Stimulated activated CD8-positive, alpha-beta memory T cell treated with anti-CD3 and anti-CD28 coated beads, Interleukin-4, amount 100 ng/mL, for 24 hours (primary cell): ENCODE measurements at regions not wholly inside any gene's neighbourhood (a gene's known extent, or its start where the extent isn't known, plus 50 kb on each side); places are given as distances from the start of the nearest gene placed in this dataset.
"Not testable (repeated sequence)": the region's sequence is repeated elsewhere in the genome, so short reads cannot be mapped to it uniquely, and the experiment has no call there.

Experiments used
- DNase-seq: peaks from one replicate; pipeline ENCODE4 v3.0.0-alpha.2; 2020; ENCODE audit warnings: low read depth

DNA sequence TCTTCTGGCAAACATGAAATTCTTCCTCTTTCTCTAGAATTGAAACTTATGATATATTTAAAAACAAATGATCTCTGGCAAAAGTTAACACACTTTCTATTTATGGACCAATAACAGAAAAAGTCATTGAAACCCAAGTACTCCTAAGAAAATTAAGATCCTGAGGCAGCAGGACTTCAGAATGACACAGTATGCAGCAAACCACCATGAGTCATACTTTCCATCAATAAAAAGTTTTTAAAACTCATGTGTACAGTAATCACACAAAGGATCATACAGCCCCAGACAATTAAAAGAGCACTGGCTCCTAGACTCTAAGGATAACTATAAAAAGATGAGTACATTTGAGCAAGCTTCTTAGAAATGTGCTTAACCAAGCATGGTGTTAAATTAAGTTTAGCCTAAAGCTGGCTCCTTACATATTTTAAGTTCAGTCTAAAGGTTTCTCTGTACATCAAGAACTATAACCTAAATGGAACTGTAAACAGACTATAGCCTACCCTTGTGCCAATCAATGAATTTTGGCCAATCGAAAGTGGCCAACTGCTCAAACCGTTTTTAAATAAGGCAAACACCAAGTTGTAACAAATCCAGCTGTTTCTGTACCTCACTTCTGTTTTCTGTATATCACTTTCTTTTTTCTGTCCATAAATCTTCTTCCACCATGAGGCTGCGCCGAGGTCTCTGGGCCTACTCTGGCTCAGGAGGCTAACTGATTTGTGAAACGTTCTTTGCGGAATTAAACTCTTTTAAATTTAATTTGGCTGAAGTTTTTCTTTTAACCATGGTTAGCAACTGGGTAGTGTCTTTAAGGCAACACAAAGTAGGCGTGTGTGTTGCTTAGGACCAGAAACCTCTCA lies 232.1 kb upstream of the PIK3R1 start:
- no peak for DNase-seq

DNA sequence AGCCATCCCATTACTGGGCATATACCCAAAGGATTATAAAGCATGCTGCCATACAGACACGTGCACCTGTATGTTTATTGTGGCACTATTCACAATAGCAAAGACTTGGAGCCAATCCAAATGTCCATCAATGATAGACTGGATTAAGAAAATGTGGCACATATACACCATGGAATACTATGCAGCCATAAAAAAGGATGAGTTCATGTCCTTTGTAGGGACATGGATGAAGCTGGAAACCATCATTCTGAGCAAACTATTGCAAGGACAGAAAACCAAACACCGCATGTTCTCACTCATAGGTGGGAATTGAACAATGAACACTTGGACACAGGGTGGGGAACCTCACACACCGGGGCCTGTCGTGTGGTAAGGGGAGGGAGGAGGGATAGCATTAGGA lies 233.4 kb upstream of the PIK3R1 start:
- DNase-seq, result not testable (repeated sequence)

DNA sequence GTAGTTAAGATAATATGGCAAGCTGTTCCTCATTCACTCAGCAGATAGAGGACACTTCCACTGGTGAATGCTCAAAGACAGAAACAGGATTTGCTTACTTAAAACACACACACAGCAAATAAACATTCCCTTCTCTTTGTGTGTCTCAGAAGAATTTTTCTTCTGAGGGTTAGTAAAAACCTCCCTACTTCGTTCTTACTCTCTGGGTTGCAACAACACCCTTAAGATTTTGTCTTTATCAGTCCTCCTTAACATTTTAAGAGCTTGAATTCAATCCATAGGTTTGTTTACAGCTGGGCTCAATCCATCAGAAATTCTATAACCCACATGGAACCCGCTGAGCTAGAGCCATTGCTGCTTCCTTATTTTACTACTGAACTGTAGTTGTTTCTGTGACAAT lies 237.4 kb upstream of the PIK3R1 start:
- DNase-seq, result no peak

DNA sequence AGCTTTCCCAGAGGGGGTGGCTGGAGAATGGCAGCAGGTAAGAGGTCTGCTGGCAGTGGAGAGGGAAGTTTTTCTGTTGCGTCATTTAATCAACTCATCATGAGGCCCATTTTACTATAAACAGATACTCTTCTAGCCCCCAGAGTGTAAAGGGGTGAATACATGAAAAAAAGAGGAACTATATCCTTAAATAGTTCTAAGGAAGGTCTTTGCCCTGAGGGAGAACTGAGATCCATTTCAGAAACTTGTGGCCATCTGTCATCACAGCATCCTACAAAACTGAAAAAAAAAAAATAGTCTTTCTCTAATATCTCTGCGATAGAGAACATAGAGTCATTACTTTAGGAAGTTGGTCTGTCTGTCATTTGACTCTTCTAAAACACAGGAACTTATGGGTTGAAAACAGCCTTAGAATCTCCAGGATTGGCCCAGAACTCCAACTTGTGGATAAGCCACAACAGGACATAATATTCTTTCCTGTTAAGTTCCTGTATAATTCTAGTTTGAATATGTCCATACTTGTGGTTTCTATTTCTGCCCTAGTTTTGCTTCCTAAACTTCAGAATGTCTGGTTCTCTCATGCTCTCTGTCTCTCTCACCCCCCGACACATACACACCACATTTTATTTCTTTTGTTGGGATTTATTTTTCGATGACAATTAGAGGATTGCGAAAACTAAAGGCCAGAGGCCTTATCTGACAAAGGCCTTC lies 238.5 kb upstream of the PIK3R1 start:
- no peak for DNase-seq

DNA sequence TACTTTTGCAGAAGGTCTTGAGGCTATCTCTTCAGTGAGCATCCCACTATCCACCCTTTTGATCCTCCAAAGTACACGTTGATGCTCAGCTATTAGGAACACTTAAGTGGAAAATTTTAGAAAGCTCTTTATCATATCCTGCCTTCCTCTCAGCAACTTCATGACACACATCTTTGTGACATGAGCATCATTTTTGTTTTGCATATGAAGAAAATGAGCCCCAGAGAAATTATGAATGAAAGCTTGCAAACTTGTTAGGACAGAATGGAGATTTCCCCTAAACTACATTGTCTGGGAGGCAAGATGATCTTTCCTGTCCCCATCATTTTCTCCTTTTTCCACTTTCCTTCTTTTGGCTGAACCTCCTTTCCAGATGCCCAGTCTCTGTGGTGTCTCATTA lies 239.4 kb upstream of the PIK3R1 start:
- no peak for DNase-seq

DNA sequence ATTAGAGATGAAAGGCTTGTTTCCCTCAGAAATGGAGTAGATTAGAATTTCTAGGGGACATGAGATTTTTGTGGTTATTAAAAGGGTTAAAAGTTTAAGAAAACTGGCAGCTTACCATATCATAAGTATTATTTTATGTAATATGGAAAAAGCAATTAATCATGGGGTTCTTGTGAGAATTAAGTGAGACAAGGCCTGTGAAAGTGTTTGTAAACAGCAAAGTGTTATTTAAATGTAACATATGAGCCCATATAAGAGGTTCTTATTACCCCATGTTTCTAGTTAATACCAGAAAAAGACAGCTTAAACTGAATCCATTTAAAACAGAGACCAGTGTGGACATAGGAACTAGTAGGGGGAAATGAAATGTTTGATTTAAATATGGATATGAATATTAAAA lies 241.1 kb upstream of the PIK3R1 start:
- DNase-seq, result no peak

DNA sequence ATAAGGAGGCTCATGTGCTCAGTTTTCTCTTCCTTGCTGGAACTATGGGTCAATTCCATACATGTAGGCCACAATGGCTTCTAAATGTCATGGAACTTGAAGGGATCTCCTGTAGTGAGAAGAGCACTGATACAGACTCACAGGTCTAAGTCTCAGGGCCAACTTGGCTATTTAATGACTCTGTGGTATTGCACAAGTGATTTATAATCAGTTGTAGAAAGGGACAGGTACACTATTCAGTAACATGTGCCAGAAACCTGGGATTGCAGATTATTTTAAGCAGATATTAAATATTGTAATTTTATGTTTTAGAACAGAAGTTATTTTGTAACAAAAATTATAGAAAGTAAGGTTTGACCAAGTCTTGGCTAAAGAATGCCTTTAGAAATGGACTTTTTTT lies 241.5 kb upstream of the PIK3R1 start:
- no peak for DNase-seq

DNA sequence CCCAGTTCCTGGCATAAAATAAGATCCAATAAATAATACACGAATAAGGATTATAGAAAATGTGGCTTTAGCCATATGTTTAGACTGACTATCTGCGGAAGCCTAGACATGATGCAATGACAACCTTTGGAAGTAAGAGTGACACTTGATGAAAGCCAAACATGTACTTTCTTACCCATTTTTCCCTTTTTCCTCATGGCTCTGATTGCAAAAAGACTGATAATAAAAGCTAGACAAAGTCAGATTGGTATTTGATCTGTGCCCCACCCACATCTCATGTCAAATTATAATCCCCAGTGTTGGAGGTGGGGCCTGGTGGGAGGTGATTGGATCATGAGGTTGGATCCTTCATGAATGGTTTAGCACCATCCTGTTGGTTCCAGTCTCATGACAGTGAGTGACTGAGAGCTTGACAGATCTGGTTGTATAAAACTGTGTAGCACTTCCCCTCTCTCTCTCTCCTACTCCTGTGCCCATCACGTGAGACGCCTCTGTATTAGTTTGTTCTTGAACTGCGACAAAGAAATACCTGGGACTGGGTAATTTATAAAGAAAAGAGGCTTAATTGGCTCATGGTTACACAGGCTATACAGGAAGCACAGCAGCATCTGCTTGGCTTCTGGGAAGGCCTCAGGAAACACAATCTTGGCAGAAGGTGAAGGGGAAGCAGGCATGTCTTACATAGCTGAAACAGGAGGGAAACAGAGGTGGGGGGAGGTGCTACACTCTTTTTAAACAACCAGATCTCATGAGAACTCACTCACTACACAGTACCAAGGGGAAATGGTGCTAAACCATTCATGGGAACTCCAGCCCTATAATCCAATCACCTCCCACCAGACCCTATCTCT lies 243.4 kb upstream of the PIK3R1 start:
- no peak for DNase-seq

DNA sequence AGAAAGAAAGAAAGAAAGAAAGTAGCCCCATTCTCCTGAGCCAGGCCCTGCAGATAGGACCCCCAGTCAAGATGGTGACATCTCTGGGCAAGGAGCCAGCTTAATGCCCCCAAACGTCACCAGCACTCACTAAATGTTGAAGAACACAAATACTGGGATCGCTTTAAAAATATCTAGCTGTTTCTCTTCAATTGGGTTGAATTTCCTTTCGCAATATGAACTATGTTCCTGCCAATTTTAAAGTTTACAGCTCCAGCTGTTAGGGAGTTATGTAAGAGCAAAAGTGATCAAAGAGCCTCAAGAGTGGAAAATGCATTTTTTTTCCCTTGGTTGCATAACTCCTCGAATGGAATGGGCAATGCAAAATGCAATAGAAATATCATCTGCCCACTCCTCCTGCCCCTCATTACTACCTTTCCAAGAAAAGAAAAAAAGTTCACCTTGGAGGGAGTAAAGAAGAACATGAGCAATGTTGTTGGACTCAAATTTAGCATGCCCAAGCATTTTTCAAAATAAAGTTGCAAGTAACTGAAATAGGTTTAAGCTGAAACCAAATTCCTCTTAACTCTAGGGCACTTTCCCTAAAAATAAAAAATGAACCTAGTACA lies 244.2 kb upstream of the PIK3R1 start:
- DNase-seq, result no peak

DNA sequence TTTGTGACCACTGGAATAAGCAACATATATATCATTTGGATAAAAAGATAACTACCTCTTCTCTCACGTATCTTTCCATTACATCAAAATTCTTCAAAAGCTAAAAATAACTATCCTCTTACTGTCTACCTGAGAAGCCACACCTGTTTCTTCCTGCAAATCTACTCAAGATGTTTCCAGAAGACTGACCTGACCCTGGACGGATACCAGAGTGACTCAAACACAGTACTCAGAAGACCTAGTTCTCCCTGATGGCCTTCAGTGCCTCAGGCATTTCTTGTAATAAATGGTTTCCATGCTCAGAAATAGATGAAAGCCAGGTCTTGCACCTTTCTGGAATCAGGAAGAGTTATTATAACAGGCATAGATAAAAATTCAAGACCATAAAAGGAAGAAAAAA lies 245.9 kb upstream of the PIK3R1 start:
- DNase-seq, result no peak

DNA sequence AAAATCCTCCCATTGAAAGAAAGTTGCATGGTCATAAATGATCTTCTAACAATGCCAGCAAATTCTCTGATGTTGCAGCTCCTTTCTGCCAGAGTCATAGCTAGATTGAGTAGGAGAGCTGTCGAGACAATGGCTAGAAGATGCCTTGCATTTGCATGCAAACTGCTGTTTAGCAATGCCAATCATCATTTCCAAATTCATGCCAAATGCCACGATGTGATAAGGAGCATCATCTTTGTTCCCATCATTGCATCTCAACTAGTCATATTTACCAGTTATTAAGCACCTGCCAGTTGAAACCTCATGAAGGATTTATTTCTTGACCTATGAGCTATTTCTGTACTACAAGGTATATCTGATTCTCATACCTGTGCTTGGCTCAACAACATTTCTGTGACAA lies 246.4 kb upstream of the PIK3R1 start:
- no peak for DNase-seq

DNA sequence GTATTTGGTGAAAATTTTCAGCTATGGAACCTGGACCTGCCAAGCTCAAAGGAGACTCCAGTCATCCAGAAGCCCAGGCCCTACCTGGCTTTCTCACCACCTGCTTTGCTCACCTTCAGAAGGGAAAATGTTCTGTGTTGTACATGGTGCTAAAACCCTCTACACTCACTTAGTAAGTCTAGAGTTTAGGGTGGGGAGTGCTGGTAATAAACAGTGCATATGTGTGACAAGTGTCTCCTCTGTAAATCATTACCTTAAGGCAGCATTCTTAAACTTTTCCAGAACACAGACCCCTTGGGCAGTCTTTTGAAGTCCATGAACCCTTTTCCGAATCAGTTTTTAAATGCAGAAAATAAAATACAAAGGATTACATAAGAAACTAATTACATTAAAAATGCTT lies 248.8 kb upstream of the PIK3R1 start:
- no peak for DNase-seq

DNA sequence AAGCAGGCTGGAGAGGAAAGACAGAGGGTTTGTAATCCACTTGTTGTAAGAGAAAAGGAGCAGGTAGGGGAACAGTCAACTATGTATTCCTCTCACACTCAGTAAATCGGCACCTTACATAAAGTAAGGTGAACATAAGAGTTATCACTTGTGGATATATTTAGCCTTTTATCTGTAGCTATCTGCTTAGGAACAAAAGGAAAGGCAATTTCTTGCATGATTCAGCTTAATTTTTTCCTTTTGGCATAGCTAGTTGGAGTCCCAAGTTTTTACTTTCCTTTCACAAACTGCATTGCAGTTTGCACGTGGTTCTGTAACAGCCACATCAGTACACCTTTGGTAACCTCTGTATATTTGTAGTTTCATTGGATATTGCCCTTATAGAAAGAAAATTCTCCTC lies 250.9 kb upstream of the PIK3R1 start:
- no peak for DNase-seq

DNA sequence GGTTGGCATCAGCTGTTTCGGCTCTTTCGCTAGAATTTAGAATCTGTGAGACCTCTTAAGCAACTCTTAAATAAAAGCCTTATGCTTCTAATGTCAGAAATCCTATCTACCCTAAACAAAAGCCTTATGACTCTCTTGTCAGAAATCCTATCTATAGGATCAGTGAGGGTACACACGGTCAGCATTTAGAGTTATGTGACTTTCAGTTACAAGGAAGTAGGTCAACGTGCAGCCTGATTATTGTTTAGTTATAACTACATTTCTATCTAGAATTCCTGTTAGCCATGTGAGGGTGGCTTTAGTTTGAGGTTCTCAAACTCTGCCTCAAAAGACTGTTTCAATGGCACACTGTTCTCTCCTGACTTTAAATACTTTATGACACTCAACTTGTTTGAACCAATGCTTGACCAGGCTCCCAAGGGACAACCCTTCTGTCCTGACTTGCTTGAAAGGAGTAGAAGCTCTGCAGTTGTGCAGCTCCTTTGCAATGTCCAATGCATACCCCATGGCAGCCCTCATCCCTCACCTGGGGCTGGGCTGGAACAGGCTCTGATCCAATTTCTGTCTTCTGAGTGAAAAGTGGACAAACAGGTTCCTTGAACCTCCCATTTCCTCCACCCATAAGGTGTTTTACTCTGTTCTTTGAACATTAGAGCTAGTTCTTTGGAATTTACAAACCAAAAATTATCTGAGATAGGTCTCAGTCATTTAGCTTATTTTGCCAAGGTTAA lies 251.6 kb upstream of the PIK3R1 start:
- DNase-seq, result no peak

DNA sequence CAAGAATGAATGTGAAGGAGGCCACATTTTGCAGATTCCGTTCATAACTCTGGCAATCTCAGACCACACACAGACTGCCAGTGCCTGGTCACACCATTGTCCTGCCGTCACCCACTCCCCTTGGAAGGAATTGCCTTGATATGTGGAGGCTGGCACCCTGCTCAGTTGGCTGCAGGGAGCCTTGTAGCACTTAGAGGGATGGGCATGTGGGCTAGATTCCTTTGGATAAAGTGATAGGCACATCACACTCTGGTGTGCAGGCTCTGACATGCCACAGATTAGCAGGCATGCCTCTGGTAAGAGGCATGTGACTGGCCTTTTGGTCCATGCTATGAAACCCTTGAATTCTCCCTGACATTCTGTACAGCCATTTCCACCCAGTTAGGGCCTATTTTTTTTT lies 254.6 kb upstream of the PIK3R1 start:
- DNase-seq, result no peak

DNA sequence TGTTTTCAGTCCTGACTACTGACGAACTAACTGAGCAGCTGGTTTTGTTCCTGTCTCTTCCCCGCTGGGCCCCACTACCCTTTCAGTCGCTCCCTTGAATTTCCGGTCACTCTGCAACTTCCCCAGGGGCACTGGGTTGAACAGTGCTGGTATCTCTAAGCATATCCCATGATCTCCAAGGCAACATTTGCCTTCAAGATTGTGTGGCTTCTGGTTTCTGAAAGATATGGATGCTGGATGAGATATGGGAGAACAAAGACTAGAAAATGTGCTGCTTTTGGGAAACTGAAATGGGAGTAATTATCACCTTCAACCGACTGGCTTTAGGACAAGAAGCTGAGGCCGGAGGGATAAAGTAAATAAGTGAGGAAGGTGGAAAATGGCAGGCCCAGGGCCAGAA lies 258.2 kb upstream of the PIK3R1 start:
- no peak for DNase-seq

DNA sequence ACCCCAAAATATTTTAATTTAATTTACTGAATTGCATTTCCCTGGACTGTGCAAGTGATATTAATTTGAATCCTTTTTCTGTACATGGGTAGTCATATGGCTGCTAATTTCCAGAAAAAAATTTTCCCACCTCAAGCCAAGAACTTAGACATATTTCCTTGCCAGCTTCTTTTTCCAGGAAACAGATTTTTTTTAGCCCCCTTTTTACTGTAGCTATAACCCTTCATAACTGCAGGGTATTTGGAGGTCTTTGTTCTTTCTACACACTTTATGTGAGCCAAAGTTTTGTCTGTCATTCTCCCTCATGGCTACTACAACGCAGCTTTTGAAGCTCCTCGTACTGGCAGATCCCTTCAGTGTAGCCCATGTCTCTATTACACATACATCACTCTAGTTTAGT lies 261.2 kb upstream of the PIK3R1 start:
- DNase-seq, result no peak

DNA sequence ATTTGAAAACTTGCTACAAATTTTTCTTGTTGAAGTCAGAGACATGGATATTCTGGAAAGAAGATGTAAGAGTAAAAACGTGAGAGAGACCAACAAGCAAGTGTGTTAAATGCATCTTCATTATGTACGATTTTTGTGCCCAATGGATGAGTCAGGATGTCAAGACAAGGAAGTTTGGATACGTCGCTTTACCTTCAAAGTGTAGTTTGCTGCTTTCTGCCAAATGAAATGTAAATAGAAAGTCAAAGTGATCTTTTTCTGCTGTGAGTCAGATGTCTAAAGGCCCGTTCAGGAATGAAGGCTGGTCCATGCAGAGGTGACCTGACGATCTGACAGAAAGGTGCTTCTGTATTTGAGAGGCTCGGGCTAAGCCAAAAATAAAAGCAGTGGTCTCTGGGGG lies 273.1 kb upstream of the PIK3R1 start:
- DNase-seq, result no peak

DNA sequence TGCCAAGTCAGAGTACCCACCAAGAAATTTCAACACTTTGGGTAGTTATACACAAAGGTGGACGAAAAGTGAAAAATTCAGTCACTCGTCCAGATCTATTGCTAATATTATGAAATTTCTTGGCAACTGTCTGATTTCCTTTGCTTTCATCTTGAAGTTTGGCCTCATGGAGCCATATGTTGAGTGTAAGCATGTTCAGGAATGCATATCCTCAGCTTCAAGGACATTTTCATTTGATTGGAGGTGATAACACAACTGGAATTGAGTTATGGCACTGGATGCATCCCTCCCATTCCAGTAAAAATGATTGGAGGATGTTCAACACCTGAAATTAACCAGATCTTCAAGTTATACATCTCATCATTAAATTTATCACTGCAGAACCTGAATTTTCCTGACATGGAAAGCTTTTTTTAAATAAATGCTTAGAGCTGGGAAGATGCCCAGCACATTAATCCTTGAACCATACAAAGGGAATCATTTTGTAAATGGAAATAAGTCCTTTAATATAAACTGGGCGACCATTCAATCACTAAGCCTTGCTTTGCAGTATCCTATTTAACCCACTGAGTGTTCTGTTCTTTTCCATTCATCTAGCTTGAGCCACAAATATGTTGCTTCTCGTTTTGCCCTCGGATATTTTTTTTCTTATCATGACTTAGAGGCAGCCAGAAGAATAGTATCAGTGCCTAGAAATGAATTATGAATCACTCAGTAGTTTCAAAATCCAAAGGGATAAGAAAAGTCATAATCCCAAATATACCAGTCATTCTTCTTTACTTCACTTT lies 273.7 kb upstream of the PIK3R1 start:
- no peak for DNase-seq

DNA sequence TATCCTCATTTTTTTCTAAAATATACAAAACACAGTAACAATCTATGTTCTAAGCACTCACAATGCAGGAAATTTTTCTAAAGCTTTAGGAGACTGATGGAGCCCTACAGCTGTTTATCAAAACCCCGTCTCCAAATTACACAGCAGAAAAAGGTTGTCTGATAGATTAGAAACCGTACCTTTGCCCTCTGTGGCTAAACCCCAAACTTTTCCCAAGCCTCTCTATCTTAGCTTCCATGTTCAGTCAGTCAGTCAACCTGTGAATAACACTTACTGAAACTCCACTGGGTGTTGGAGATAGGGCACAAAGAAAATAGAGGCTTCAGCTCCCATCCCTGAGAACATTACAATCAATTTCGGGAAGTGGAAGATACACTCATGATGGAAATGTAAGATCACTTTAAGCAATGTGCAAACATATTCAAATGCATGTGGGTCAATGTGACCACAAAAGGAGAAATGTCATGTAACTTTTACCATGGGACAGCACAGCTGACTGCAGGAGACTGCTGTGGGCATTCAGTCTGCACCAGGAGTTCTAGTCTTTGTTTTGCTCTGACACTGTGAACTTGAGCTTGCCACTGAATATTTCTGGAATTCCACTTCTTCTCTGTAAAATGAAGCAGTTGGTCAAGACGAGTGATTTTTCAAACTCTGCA lies 279.5 kb upstream of the PIK3R1 start:
- no peak for DNase-seq
